ENCODE measurements at regions not wholly inside any gene's neighbourhood (a gene's known extent, or its start where the extent isn't known, plus 50 kb on each side); places are given as distances from the start of the nearest gene placed in this dataset.

- no peak for DNase-seq (ENCODE audit: low read depth in 2 of 2)
Observed at GRCh38 chr9:89745601-89746376, 141.0 kb downstream of the GADD45G start.

- no peak for DNase-seq (ENCODE audit: low read depth in 2 of 2)
Observed at GRCh38 chr9:89746385-89747116, 141.7 kb downstream of the GADD45G start.

GRCh38 chr9:89747596-89747995, 142.8 kb downstream of the GADD45G start:
- DNase-seq (ENCODE audit: low read depth in 2 of 2), result no peak

DNA sequence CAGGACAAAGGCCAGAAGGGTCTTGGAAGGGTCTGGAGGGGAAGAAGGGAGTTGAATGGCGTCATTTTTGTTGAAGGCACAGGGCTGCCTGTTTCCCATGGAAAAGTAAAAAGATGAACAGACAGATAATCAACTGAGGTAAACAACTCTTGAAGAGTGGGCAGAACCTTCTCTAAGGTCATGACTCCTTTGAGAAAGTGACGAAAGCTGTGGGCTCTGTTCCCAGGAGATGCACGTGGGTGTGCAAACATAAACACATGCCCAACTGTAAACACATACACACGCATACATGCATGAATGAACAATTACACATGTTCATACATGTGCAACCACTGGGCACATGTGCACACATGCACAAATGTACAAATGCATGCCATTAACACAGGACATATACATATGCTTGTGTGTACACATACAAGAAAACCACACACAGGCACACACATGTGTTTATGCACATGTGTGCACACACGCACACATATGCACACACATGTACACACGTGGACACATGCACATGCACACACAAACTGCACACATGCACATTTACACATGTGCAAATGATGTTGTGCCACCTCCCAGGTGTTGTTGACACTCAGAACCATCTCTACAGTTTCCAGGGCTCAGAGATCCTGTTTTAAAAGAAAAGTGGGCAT, 143.3 kb downstream of the GADD45G start:
- DNase-seq (ENCODE audit: low read depth in 2 of 2), result no peak

DNA sequence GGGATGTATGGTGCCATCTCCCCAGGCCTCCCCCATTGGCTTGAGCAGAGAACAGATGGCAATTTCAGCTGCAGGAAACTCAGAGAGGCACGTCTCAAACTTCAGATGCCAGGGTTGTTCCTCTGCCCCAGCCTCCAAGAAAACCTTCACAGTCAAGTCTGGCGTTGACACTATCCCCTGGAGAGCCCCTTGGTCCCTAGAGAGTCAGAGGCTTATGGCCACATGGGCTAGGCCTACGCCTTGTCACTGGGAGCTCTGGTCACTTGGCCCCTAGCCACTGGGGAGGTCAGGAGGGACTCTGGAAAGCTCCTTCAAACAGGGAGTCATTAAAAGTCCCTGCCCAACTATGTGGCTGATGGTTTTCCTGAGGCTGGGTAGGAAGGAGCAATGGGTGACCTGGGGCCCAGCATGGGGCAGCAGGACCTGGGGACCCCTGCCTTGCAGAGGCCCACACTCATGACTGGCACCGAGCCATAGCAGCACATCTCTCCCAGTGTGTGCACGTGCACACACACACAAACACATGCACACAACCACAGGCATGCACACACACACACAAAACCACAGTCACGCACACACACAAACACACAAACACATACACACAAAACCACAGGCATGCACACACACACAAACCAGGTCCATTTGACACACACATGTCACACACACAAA, 144.2 kb downstream of the GADD45G start:
- DNase-seq (ENCODE audit: low read depth in 2 of 2), result no peak

GRCh38 chr9:89749500-89750116, 144.8 kb downstream of the GADD45G start:
- no peak for DNase-seq (ENCODE audit: low read depth in 2 of 2)

GRCh38 chr9:89750117-89750791, 145.4 kb downstream of the GADD45G start:
- no peak for DNase-seq (ENCODE audit: low read depth in 2 of 2)

DNA sequence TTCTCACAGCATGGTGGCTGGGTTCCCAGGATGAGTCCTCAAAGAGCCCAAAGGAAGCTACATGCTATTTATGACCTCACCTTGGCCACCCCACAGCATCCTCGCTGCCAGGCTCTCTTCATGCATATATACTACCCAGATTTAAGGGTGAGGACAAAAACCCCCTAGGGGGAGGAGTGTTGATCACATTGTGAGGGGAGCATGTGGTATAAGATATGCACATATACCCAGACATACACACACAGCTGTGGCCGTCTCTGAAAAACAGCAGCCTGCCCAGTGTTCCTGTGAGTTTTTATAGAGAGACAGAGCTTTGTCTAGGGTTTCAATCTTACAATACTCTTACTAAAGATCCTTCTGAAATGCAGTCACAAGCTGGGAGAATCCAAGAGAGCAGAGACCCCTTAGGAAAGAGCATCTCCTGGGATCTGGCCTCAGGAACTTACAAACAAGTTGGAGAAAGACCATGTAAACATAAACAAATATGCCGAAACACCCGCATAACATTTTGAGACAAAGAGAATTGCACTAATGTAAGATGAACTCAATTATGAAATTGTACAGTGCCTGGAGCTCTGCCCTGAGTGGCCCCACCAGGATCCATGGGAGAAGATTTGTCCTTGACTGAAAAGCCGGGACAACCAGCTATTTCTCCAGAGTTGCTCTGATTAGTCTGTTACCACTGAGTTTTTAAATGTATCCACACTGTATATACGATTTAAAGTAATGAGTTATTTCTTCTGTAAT, 146.4 kb downstream of the GADD45G start:
- DNase-seq (ENCODE audit: low read depth in 2 of 2), result no peak

GRCh38 chr9:89752154-89752553, 147.3 kb downstream of the GADD45G start:
- no peak for DNase-seq (ENCODE audit: low read depth in 2 of 2)

DNA sequence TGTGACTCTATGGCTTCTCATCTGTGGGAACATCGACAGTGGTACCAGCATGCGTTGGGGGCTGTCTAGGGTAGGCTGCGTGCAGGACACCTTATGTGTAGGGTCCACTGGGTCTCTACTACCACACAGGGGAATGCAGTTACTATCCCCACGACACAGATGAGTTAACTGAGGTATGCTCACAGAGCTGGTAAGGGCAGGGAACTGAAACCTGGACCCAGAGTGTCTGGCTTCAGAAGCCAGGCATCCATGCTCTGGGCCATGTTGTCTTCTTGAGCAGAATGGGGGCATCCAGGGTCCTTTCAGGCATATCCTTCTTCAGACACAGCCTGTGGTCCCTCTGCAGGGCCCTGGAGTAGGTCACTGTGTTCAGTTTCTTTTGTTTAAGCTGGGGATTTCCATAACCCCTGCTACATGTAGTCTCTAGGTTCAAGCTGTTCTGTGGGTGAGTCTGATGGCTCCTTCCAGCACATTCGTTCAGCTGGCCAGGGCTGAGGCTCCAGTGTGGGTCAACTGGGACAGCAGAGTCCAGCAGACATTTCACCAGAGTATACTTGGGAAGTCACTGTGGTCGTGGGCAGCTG, 148.8 kb downstream of the GADD45G start:
- no peak for DNase-seq (ENCODE audit: low read depth in 2 of 2)

- no peak for DNase-seq (ENCODE audit: low read depth in 2 of 2)
Observed at GRCh38 chr9:89754193-89754592, 149.4 kb downstream of the GADD45G start.

DNA sequence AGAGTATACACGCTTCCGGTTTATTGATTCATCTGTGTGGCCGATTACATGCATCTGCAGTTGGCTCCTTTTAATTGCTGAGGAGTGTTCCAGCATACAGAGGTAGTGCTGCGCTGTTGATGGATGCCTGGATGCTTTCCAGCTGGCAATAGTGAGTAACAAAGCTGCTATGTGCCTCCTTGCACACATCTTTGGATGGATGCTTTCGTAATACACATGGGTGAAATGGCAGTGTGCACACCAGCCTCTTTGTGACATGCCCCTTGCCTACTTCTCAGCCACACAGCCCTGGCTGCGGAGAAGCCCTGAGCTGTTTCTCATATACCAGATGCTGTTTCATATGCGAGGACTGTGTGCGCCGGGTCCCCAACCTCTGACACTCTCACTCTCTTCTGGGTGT, 151.0 kb downstream of the GADD45G start:
- DNase-seq (ENCODE audit: low read depth in 2 of 2), result no peak

GRCh38 chr9:89756891-89757537, 152.2 kb downstream of the GADD45G start:
- DNase-seq (ENCODE audit: low read depth in 2 of 2), result no peak

DNA sequence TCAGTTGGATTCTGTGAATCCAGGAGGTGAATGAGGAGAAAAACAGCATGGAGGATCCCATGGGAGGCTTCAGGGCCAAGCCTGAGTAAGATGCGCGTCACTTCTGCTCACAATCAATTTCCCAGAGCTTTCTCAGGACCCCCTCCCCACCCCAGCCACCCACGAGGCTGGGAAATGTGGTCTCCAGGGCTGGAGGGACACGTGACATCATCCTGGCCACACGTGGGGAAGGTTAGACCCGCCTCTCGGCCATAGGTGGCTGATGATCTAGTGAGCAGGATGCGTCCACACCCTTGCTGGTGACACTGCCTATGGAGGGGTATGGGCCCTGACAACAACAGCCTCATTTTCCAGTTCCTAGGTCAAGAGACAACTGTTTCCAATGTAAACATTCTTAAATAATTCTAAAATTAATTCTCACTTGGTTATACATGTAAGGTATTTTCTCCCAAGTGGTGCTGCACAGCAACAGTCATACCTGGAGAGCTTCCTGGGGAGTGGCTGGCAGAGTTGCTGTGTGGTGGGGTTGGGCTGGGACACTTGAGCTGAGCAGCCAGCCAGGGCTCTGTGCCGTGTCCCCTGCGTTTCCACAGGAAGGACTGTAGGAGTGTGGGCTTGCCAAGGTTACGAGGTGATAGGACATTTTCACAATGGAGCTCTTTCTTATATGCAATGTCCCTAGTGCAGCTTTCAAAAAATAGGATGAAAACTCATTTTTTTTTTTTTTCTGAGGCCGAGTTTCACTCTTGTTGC, 153.1 kb downstream of the GADD45G start:
- no peak for DNase-seq (ENCODE audit: low read depth in 2 of 2)

- DNase-seq (ENCODE audit: low read depth in 2 of 2), result no peak
Observed at GRCh38 chr9:89759572-89759971, 154.8 kb downstream of the GADD45G start.

- DNase-seq (ENCODE audit: low read depth in 2 of 2), result no peak
Observed at GRCh38 chr9:89760123-89760522, 155.3 kb downstream of the GADD45G start.

- no peak for DNase-seq (ENCODE audit: low read depth in 2 of 2)
Observed at GRCh38 chr9:89764217-89764616, 159.4 kb downstream of the GADD45G start.

DNA sequence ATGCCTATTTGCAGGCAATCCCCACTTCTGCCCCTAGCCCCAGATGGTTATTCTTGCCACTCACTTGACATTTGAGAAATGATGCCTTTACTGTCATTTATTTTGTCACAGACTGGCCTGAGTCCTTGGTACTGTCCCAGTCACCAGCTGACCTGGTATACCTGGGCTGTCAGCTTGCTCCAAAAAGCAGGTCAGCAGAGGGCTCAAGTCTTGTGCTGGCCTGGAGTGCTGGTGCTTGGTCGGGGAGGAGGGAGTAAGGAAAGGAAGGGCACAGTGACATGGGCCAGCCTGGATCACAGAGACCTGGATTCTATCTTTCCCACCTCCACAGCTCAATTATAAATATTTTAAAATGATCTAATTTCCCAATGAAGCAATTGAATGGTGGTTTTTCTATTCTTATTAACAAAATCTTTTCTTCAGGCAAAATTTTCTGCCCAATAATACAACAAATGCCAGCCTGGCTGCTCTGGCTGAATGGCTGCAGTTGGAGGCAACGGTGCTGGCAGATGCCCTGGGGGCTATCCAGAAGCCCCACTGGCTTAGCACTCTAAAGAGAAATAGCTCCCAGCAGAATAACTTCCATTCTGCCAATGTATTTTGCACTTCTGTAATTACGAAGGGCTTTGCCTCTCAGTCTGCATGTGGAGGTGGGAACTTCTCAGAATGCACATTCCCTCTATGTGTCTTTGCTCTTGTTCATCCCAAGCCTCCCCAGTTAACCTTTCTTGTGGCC, 160.6 kb downstream of the GADD45G start:
- DNase-seq (ENCODE audit: low read depth in 2 of 2), result no peak

Measured in stimulated activated CD4-positive, alpha-beta T cell treated with anti-CD3 and anti-CD28 coated beads, Interleukin-1b, Interleukin-23, amount 100 ng/mL, for 1 hour (primary cell).